Activated CD4-positive, alpha-beta T cell treated with anti-CD3 and anti-CD28 coated beads for 36 hours (primary cell): ENCODE measurements at regions not wholly inside any gene's neighbourhood (a gene's known extent, or its start where the extent isn't known, plus 50 kb on each side); places are given as distances from the start of the nearest gene placed in this dataset.

Experiments used
- ATAC-seq: fragments of 200-7000 bp; cut with Tn5 transposase; one replicate; pipeline ENCODE4 v1.10.0; 2021; ENCODE audit warnings: mild to moderate bottlenecking, moderate library complexity
- CTCF ChIA-PET: fragments of 350-600 bp; sonication (Branson Sonifier 250); formaldehyde crosslinking; loops from one replicate; lab custom pipeline; 2021; ENCODE audit warnings: antibody characterized with exemption; lab: Charles Lee
- POLR2A ChIA-PET: fragments of 350-600 bp; sonication (Branson Sonifier 250); formaldehyde crosslinking; loops from one replicate; lab custom pipeline; 2021; ENCODE audit warnings: antibody characterized with exemption, inconsistent platforms; lab: Charles Lee
- DNase-seq: peaks from one replicate; pipeline ENCODE4 v3.0.0-alpha.2; 2020
- H3K27ac Mint-ChIP-seq: one replicate; pipeline ENCODE4 v1.8.0; 2021; ENCODE audit warnings: mixed read lengths
- H3K27me3 Mint-ChIP-seq: one replicate; pipeline ENCODE4 v1.8.0; 2021; ENCODE audit warnings: mixed read lengths
- H3K36me3 Mint-ChIP-seq: one replicate; pipeline ENCODE4 v1.8.0; 2021; ENCODE audit warnings: low read depth, mixed read lengths
- H3K4me1 Mint-ChIP-seq: one replicate; pipeline ENCODE4 v1.8.0; 2021; ENCODE audit warnings: mixed read lengths
- H3K4me3 Mint-ChIP-seq: one replicate; pipeline ENCODE4 v1.8.0; 2021; ENCODE audit warnings: mild to moderate bottlenecking, moderate library complexity, mixed read lengths
- H3K9me3 Mint-ChIP-seq: one replicate; pipeline ENCODE4 v1.8.0; 2021; ENCODE audit warnings: low read depth, mixed read lengths
- intact Hi-C, 2 experiments: fragments of 100-400 bp; cut with DNase I in 1 of 2; cut with micrococcal nuclease in 1 of 2; formaldehyde crosslinking; loops; one replicate each; pipeline versions ENCODE4 v1.14.2 to v1.15.1; 2022 to 2024; cut with DNase I, micrococcal nuclease

DNA sequence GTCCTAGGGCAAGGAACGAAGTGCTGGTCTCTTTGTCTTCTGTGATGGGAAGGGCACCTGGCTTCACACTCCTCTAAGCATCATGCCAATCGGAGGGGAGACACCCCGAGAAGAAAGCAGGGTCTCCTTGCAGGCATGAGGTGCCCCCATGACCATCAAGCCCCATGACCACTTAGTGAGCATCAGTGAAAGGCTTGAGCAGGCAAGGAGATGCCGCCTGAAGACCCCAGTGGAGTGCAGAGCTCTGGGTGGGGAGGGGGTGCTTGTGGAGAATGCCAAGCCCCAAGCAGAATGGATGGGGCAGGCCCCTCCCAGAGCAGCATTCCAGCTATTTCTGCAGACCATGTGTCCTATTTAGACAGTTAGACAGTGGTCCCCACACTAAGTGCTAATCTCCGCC, 232.7 kb upstream of the TNRC6C start:
- Mint-ChIP-seq H3K36me3 (peaks cover 3% of the 10 kb centered on the region), H3K27me3 (peaks cover 2% of the 10 kb centered on the region), H3K27ac (no peak overlapping the region), H3K9me3 (peaks cover 7% of the 10 kb centered on the region), H3K4me1 (peaks cover 3% of the 10 kb centered on the region), H3K4me3 (no peak overlapping the region)
- intact Hi-C loops, result no loop called here
- ChIA-PET POLR2A (no interaction called here), CTCF (no interaction called here)
- DNase-seq (no peak), ATAC-seq (no peak)

DNA sequence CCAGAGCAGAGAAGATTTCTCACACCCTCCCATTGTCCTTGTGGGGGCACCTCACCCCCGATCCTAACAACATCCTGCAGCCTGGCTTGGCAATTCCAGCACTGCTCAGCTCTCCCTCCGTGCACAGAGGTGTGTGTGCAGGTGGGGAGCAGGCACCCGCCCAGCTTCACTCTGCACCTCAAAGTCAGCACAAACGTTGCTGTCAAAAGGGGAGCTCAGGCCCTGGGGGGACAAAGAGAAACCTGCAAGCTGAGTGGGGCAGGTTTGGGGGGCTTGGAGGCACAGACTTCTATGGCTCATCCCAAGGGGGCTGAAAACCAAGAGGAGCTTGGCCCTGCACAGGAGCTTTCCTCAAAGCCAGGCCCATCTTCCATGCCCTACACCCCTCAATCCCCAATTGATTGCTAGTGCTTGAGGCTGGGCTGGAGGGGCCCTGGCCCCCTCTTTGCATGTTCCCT, 231.9 kb upstream of the TNRC6C start:
- no peak for ATAC-seq
- POLR2A ChIA-PET, result no interaction called here
- Mint-ChIP-seq H3K4me3 (no peak overlapping the region), H3K9me3 (peaks cover 7% of the 10 kb centered on the region), H3K36me3 (peaks cover 3% of the 10 kb centered on the region), H3K4me1 (peaks cover 3% of the 10 kb centered on the region), H3K27ac (no peak overlapping the region), H3K27me3 (peaks cover 2% of the 10 kb centered on the region)
- intact Hi-C loops, result no loop called here
- no peak for DNase-seq
- CTCF ChIA-PET, result interaction anchor here (0.6 kb wide), 1 partner anchor 252 kb away, joined by 3 read pairs; no protein-coding TSS in a partner anchor

DNA sequence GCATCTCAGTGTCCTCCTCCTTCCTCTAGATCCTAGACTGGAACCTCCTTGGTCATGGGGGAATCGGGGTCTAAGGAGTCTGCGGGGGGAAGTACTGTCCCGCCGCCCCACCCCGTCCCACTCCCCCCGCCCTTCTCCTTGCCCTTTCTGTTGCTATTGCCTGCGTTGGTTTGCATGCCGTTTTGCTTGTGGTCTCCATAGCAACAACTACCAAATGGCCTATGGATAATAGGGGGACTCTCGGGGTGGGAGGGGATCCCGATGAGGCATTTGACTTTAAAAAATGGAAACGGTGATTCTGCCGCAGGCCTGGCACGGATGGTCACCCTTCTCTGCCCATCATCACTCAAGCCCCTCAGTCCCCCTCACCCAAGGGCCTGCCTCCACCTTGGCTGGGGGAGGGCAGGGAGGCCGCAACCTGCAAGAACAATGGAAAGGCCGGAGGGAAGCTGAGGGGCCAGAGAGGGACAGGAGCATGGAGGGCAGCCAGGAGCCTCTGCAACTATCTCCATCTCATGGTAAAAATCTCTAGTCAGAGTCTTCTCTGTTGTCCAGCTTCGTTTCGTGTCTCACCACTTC, 231.4 kb upstream of the TNRC6C start:
- Mint-ChIP-seq H3K4me1 (peaks cover 3% of the 10 kb centered on the region), H3K36me3 (peaks cover 3% of the 10 kb centered on the region), H3K27ac (no peak overlapping the region), H3K4me3 (no peak overlapping the region), H3K9me3 (peaks cover 7% of the 10 kb centered on the region), H3K27me3 (peaks cover 2% of the 10 kb centered on the region)
- ChIA-PET POLR2A (no interaction called here), CTCF (interaction anchor here (0.6 to 1.5 kb wide), 2 partner anchors 184 to 252 kb away, joined by 3 to 4 read pairs; no protein-coding TSS in a partner anchor)
- ATAC-seq, result no peak
- no peak for DNase-seq
- intact Hi-C loops, result no loop called here

DNA sequence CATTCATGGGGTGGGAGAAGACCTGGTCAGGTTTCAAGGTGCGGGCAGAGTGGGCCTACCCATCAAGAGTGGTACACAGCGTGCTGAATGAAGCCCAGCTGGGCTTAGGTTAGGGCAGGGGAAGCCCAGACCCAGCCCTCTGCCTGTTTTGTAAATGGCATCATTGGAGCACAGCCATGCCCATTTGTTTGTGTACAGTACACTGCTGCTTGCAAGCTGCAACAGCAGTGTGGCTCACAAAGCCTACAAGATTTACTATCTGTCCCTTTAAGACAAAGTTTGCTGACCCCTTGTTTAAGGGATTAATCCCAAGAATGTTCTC, 230.1 kb upstream of the TNRC6C start:
- Mint-ChIP-seq H3K4me1 (peaks cover 3% of the 10 kb centered on the region), H3K36me3 (peaks cover 3% of the 10 kb centered on the region), H3K27me3 (peaks cover 3% of the 10 kb centered on the region), H3K4me3 (no peak overlapping the region), H3K9me3 (peaks cover 16% of the 10 kb centered on the region), H3K27ac (no peak overlapping the region)
- no peak for DNase-seq
- CTCF ChIA-PET, result interaction anchor here (1.5 kb wide), 1 partner anchor 186 kb away, joined by 4 read pairs; no protein-coding TSS in a partner anchor
- intact Hi-C loops, result no loop called here
- ATAC-seq, result no peak
- POLR2A ChIA-PET, result no interaction called here

DNA sequence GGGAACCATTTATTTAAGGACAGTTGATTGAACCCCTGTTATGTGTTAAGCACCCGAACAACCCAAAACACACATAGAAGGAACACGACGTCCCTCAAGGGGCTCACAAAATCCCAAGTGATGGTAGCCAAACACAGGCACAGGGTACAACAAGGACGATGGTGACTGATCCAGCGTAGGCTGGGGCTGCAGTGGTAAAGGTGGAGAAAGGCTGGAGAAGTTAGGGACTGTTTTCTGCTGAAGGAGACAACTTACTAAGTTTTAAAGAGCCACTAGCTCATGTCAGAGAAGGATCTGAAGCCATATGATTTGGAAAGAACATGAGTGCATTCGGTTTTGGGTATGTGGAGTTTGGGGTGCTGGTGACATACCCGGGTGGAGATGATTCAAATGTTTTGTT, 229.6 kb upstream of the TNRC6C start:
- peaks cover 3% of the 10 kb centered on the region for H3K4me1 Mint-ChIP-seq
- H3K4me3 Mint-ChIP-seq, result no peak overlapping the region
- peaks cover 16% of the 10 kb centered on the region for H3K9me3 Mint-ChIP-seq
- ChIA-PET POLR2A (no interaction called here), CTCF (no interaction called here)
- no peak for DNase-seq
- H3K27ac Mint-ChIP-seq, result no peak overlapping the region
- peaks cover 7% of the 10 kb centered on the region for H3K27me3 Mint-ChIP-seq
- intact Hi-C loops, result no loop called here
- ATAC-seq, result no peak
- H3K36me3 Mint-ChIP-seq, result peaks cover 3% of the 10 kb centered on the region

- no peak overlapping the region for H3K27ac Mint-ChIP-seq
- ATAC-seq, result no peak
- intact Hi-C loops, result no loop called here
- POLR2A ChIA-PET, result no interaction called here
- H3K4me3 Mint-ChIP-seq, result no peak overlapping the region
- peaks cover 16% of the 10 kb centered on the region for H3K9me3 Mint-ChIP-seq
- CTCF ChIA-PET, result interaction anchor here (0.7 to 0.8 kb wide), 2 partner anchors 19 to 187 kb away, joined by 3 read pairs; no protein-coding TSS in a partner anchor
- H3K4me1 Mint-ChIP-seq, result peaks cover 3% of the 10 kb centered on the region
- DNase-seq, result no peak
- H3K27me3 Mint-ChIP-seq, result peaks cover 7% of the 10 kb centered on the region
- peaks cover 3% of the 10 kb centered on the region for H3K36me3 Mint-ChIP-seq
Measured at GRCh38 chr17:77729587-77729986, 228.9 kb upstream of the TNRC6C start.

- Mint-ChIP-seq H3K4me3 (no peak overlapping the region), H3K27ac (no peak overlapping the region), H3K27me3 (peaks cover 7% of the 10 kb centered on the region), H3K36me3 (peaks cover 3% of the 10 kb centered on the region), H3K9me3 (peaks cover 16% of the 10 kb centered on the region), H3K4me1 (peaks cover 3% of the 10 kb centered on the region)
- ChIA-PET CTCF (interaction anchor here (0.7 kb wide), 1 partner anchor 20 kb away, joined by 3 read pairs; no protein-coding TSS in a partner anchor), POLR2A (interaction anchor here (0.7 kb wide), 1 partner anchor 132 kb away, joined by 3 read pairs; no protein-coding TSS in a partner anchor)
- ATAC-seq, result no peak
- no peak for DNase-seq
- intact Hi-C loops, result no loop called here
Measured at GRCh38 chr17:77730376-77730775, 228.1 kb upstream of the TNRC6C start.

DNA sequence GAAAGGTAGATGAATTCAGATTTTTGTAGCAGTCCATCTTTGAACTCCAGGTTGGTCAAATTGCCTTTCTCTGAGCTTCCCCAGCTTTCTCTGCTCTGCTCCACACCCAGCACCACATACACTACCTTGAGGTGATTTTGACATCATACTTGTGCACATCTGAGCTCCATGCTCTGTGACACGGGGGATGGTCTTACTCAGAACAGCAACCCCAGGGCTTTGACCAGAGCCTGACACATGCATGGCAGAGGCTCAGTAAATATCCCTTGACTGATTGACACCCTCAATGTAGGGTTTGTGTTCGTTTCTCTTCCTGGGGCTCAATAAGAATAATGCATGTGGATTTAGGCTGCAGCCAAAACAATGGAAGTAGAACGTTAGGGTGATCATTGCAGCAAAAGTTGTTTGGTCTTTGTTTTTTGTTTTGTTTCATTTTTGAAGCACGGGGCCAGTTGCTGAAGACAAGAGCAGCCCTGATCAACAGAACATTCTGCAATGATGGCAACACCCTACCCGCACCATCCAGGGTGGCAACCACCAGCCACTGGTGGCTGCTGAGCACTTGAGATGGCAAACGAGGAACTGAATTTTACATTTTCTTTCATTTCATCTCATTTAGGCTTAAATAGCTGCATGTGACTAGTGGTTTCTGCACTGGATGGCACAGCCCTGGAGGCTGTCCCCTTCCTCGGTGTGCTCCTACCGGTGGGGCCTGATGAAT, 224.8 kb upstream of the TNRC6C start:
- Mint-ChIP-seq H3K27me3 (peaks cover 7% of the 10 kb centered on the region), H3K27ac (no peak overlapping the region), H3K4me3 (no peak overlapping the region), H3K4me1 (no peaks in the 10 kb centered on the region), H3K36me3 (peaks cover 3% of the 10 kb centered on the region), H3K9me3 (peaks cover 16% of the 10 kb centered on the region)
- DNase-seq, result no peak
- no peak for ATAC-seq
- ChIA-PET CTCF (interaction anchor here (0.5 to 0.7 kb wide), 4 partner anchors 10 to 426 kb away, joined by 3 read pairs; no protein-coding TSS in a partner anchor), POLR2A (no interaction called here)
- intact Hi-C loops, result no loop called here

DNA sequence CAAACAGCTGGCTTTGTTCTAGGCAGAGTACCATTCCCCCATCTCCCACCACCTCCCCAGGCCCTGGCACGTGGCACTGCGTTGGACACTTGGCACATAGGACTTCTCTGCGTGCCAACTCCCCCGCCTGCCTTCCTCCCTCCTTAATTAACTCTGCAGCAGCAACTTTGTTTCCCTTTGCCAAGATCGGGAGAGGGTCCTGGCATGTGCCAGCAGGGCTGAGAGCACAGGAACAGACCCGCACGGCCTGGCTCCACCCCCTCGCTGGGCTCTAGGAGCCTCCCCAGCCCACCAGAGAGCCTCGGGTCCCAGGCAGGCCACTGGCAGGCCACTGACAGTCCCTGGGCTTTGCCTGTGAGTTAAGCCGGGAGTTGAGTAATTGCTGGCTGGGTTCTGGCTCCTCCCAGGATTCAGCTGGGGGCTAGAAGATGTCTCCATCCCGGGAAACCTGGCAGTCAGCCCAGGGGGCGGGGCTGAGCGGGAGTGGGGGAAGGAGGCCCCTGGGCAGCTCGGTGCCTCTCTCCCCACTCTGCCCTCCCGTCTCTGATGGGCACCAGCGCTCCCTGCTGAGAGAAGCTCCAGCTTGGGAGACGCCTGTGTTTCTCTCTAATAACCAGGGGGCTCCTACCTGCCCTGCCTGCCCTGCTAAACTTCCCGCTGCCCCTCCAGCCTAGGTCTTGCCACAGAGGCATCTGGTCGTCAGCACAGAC, 224.0 kb upstream of the TNRC6C start:
- Mint-ChIP-seq H3K4me3 (no peak overlapping the region), H3K36me3 (peaks cover 3% of the 10 kb centered on the region), H3K4me1 (no peaks in the 10 kb centered on the region), H3K9me3 (peaks cover 16% of the 10 kb centered on the region), H3K27me3 (peaks cover 9% of the 10 kb centered on the region), H3K27ac (no peak overlapping the region)
- ChIA-PET POLR2A (no interaction called here), CTCF (interaction anchor here (0.5 kb wide), 1 partner anchor 427 kb away, joined by 3 read pairs; no protein-coding TSS in a partner anchor)
- ATAC-seq (no peak), DNase-seq (no peak)
- intact Hi-C loops, result no loop called here

- no peaks in the 10 kb centered on the region for H3K4me1 Mint-ChIP-seq
- H3K27me3 Mint-ChIP-seq, result peaks cover 8% of the 10 kb centered on the region
- CTCF ChIA-PET, result no interaction called here
- intact Hi-C loops, result no loop called here
- POLR2A ChIA-PET, result no interaction called here
- DNase-seq, result no peak
- no peak for ATAC-seq
- H3K9me3 Mint-ChIP-seq, result peaks cover 11% of the 10 kb centered on the region
- no peak overlapping the region for H3K27ac Mint-ChIP-seq
- H3K4me3 Mint-ChIP-seq, result no peak overlapping the region
- peaks cover under 1% of the 10 kb centered on the region for H3K36me3 Mint-ChIP-seq
Measured at GRCh38 chr17:77735081-77735565, 223.4 kb upstream of the TNRC6C start.

- peaks cover 8% of the 10 kb centered on the region for H3K9me3 Mint-ChIP-seq
- POLR2A ChIA-PET, result no interaction called here
Measured at GRCh38 chr17:77735566-77736198, 222.8 kb upstream of the TNRC6C start.

More at GRCh38 chr17:77735566-77736198, 222.8 kb upstream of the TNRC6C start:
- ATAC-seq, result no peak
- Mint-ChIP-seq H3K27me3 (peaks cover 8% of the 10 kb centered on the region), H3K4me3 (no peak overlapping the region), H3K4me1 (no peaks in the 10 kb centered on the region), H3K27ac (no peak overlapping the region), H3K36me3 (no peaks in the 10 kb centered on the region)
- no peak for DNase-seq
- intact Hi-C loops, result no loop called here
- CTCF ChIA-PET, result interaction anchor here (0.7 kb wide), 1 partner anchor 687 kb away, joined by 3 read pairs; no protein-coding TSS in a partner anchor
